Neural crest cell (in vitro differentiated cells): ENCODE measurements at regions not wholly inside any gene's neighbourhood (a gene's known extent, or its start where the extent isn't known, plus 50 kb on each side); places are given as distances from the start of the nearest gene placed in this dataset.

Experiments
- DNase-seq: peaks from one replicate; pipeline ENCODE4 v3.0.0; 2021; ENCODE audit warnings: low read depth, mixed read lengths, low spot score
- H3K27ac Mint-ChIP-seq: one replicate; pipeline ENCODE4 v1.8.0; 2021; ENCODE audit warnings: mild to moderate bottlenecking, mixed read lengths; ENCODE audit not compliant: unreplicated experiment
- H3K27me3 Mint-ChIP-seq: 2 replicates; pipeline ENCODE4 v1.8.0; 2021; ENCODE audit warnings: low read depth, mild to moderate bottlenecking, mixed read lengths
- H3K36me3 Mint-ChIP-seq: 2 replicates; pipeline ENCODE4 v1.8.0; 2021; ENCODE audit warnings: low read depth, mild to moderate bottlenecking, mixed read lengths
- H3K4me1 Mint-ChIP-seq: 2 replicates; pipeline ENCODE4 v1.8.0; 2021; ENCODE audit warnings: mixed read lengths
- H3K4me3 Mint-ChIP-seq: one replicate; pipeline ENCODE4 v1.8.0; 2021; ENCODE audit warnings: mild to moderate bottlenecking, mixed read lengths
- H3K9me3 Mint-ChIP-seq: 2 replicates; pipeline ENCODE4 v1.8.0; 2021; ENCODE audit warnings: mixed read lengths
- TF ChIP-seq, protein P1 (sequence below): fragments of 200-600 bp; sonication (generic); conservative IDR thresholded peaks from 2 replicates; pipeline ENCODE4 v1.5.0; 2021; ENCODE audit warnings: antibody characterized with exemption, mild to moderate bottlenecking

DNA sequence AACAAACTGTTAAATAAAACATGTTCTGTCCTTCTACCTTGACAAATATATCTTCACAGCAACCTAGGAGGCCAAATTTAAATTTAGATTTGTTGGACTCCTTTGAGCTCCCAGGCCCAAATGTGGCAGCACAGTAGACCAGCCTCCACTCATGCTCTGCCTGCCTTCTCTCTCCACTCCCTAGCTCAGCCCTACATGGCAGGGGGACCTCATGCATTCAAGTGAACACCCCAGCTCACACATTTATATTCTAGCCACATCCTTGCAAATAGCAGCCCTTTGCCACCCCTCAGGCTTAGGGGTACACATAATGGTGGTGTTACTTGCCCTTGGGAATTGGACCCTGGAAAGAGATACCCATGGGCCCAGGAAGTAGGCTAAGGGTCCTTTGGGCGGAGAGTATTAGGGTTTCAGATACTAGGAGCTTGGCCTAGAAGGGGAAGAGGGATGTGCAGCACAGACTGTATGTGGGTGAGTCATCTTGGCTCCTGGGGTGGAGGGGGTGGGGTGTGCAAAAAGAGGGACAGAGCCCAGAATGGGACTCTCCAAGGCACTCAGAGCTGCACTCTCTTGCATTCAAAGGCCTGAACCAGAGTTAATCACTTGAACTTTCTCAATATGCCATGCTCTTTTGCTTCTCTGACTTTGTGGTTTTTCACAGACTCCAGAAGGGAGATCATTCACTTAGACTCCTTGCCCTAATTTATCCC, 268.4 kb upstream of the ROPN1 start:
- H3K4me1 Mint-ChIP-seq, result peaks cover 31% of the 10 kb centered on the region
- no peak overlapping the region for H3K4me3 Mint-ChIP-seq
- H3K27me3 Mint-ChIP-seq, result no peaks in the 10 kb centered on the region
- no peaks in the 10 kb centered on the region for H3K36me3 Mint-ChIP-seq
- TF ChIP-seq, protein P1, sequence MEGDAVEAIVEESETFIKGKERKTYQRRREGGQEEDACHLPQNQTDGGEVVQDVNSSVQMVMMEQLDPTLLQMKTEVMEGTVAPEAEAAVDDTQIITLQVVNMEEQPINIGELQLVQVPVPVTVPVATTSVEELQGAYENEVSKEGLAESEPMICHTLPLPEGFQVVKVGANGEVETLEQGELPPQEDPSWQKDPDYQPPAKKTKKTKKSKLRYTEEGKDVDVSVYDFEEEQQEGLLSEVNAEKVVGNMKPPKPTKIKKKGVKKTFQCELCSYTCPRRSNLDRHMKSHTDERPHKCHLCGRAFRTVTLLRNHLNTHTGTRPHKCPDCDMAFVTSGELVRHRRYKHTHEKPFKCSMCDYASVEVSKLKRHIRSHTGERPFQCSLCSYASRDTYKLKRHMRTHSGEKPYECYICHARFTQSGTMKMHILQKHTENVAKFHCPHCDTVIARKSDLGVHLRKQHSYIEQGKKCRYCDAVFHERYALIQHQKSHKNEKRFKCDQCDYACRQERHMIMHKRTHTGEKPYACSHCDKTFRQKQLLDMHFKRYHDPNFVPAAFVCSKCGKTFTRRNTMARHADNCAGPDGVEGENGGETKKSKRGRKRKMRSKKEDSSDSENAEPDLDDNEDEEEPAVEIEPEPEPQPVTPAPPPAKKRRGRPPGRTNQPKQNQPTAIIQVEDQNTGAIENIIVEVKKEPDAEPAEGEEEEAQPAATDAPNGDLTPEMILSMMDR, result no peak
- no peak for DNase-seq
- H3K27ac Mint-ChIP-seq, result no peak overlapping the region
- no peaks in the 10 kb centered on the region for H3K9me3 Mint-ChIP-seq

DNA sequence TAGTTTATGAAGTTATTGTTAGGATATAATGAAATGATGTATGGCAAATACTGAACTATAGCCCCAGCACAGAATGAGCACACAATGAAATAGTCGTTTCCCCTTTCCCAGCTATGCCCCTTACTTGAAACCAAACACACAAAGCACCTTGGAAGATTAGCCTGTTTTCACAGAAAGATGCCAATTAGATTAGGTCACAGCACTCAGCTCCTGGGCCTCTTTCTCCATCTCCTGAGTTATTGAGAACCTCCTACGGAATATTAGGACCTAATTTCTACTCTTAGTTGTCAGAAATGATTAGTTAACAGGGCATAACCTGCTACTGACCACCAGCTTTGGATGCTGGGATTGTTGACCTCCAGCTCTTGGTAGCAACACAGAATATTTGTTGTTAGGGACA, 269.4 kb upstream of the ROPN1 start:
- H3K27ac Mint-ChIP-seq, result no peak overlapping the region

DNA sequence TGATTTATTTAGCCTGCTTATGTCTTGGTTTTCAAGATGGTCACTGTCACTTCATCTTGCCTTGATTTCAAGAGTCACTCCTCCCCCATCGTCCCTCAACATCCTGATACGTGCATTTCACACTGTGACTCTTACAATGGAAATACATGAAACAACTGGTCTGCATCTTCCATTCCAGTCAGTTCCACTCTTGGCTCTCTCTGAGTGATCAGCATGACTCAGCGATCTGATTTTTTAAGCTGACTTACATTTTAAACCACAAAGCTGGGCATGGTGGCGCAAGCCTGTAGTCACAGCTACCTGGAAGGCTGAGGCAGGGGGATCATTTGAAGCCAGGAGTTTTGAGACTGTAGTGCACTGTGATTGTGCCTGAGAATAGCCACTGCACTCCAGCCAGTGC, 271.2 kb upstream of the ROPN1 start:
- TF ChIP-seq, protein P1, result no peak
- peaks cover 41% of the 10 kb centered on the region for H3K4me1 Mint-ChIP-seq
- no peaks in the 10 kb centered on the region for H3K27me3 Mint-ChIP-seq
- no peaks in the 10 kb centered on the region for H3K9me3 Mint-ChIP-seq
- no peak for DNase-seq
- no peaks in the 10 kb centered on the region for H3K36me3 Mint-ChIP-seq
- no peak overlapping the region for H3K27ac Mint-ChIP-seq
- no peak overlapping the region for H3K4me3 Mint-ChIP-seq

More for the DNA sequence above, 269.4 kb upstream of the ROPN1 start:
- TF ChIP-seq, protein P1, result no peak
- no peak for DNase-seq
- peaks cover 37% of the 10 kb centered on the region for H3K4me1 Mint-ChIP-seq
- no peaks in the 10 kb centered on the region for H3K27me3 Mint-ChIP-seq
- H3K36me3 Mint-ChIP-seq, result no peaks in the 10 kb centered on the region
- no peaks in the 10 kb centered on the region for H3K9me3 Mint-ChIP-seq
- H3K4me3 Mint-ChIP-seq, result no peak overlapping the region

DNA sequence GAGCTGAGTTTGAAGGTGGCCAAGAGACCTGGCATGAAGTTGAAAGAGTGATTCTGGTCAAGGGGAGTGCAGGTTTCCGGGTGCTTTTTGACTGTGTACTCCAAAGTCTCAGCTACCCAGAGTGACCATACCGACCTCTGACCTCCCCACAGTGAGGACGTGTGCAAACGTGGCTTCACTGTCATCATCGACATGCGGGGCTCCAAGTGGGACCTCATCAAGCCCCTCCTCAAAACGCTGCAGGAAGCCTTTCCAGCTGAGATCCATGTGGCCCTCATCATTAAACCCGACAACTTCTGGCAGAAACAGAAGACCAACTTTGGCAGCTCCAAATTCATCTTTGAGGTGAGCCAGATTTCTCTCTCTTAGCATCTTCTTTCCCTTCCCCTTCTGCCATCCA, 272.4 kb upstream of the ROPN1 start:
- Mint-ChIP-seq H3K27me3 (no peaks in the 10 kb centered on the region), H3K36me3 (no peaks in the 10 kb centered on the region), H3K27ac (no peak overlapping the region), H3K4me1 (peaks cover 47% of the 10 kb centered on the region), H3K9me3 (no peaks in the 10 kb centered on the region), H3K4me3 (no peak overlapping the region)
- TF ChIP-seq, protein P1, result no peak
- DNase-seq, result no peak

DNA sequence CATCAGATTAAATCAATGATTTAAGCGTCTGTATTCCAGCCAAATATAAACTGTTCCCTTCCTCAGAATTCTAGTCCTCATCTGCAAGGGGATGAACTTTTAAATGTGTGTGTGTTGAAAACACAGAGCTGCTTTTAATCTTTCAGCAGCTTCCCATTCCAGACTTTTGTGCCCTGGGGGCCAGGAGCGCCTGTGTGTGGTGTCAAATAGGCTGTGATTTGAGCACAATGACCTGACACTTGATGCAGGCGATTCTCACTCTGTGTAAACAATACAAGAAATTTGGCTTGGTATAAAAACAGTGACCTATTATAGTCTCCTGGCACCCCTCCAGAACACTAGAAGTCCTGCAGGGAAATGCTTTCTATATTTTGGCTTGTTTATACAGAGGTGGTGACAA, 274.6 kb upstream of the ROPN1 start:
- H3K36me3 Mint-ChIP-seq, result no peaks in the 10 kb centered on the region
- no peaks in the 10 kb centered on the region for H3K27me3 Mint-ChIP-seq
- TF ChIP-seq, protein P1, result no peak
- H3K4me3 Mint-ChIP-seq, result no peak overlapping the region
- H3K9me3 Mint-ChIP-seq, result no peaks in the 10 kb centered on the region
- no peak overlapping the region for H3K27ac Mint-ChIP-seq
- H3K4me1 Mint-ChIP-seq, result peaks cover 51% of the 10 kb centered on the region
- DNase-seq, result peak; percentile 41
